ENCODE measurements at regions not wholly inside any gene's neighbourhood (a gene's known extent, or its start where the extent isn't known, plus 50 kb on each side); places are given as distances from the start of the nearest gene placed in this dataset.

DNA sequence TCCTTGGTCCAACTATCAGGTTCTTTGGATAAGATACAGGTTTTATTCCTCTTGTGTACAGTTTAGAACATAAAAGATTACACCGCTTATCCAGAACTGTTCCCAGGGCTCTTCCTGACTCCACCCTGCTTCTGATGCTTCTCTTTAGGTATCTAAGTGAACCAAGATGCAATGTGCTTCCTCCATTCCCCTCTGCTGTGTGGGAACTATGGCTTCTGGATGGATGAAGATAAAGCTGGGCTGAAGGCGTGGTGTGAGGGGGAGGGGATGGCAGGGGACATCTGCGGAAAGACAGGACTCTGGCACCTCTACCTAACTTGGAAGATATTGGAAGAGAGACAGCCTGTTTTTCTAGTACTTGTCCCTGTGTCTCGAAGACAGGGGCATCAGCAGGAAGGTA is 209.9 kb upstream of the TBX20 start (continued):
- TF ChIP-seq BCLAF1 (IDR thresholded peaks at IDR 0.05; ENCODE audit: borderline replicate concordance in 1 of 2, control insufficient read depth in 1 of 2, low read depth in 2 of 2, low read length in 1 of 2): no peak
- TF ChIP-seq POLR2B (IDR thresholded peaks at IDR 0.05; ENCODE audit: low read depth, partially characterized antibody): no peak
- no peak for TF ChIP-seq SRSF9 (IDR thresholded peaks at IDR 0.05; ENCODE audit: borderline replicate concordance, low read depth, low read length)
- no peak for TF ChIP-seq ZNF778 (CRISPR knock-in tag; IDR thresholded peaks at IDR 0.05)
- TF ChIP-seq ZNF12 (CRISPR knock-in tag; IDR thresholded peaks at IDR 0.05): no peak
- TF ChIP-seq CEBPG (CRISPR knock-in tag; IDR thresholded peaks at IDR 0.05): no peak
- TF ChIP-seq CEBPG (tag; conservative IDR thresholded peaks at IDR 0.05 in 1 of 2, IDR thresholded peaks at IDR 0.05 in 1 of 2): no peak
- no peak for TF ChIP-seq ZNF224 (CRISPR knock-in tag; IDR thresholded peaks at IDR 0.05)
- TF ChIP-seq RBM39 (optimal IDR thresholded peaks at IDR 0.05; ENCODE audit: low read depth, low read length): no peak
- 0 out of 4 replicates have a peak, but pooled peaks of 1 of the 2 experiments have one; percentile 24 for TF ChIP-seq TRIM24 (IDR thresholded peaks at IDR 0.05)
- TF ChIP-seq FOXA1 (IDR thresholded peaks at IDR 0.05; ENCODE audit: borderline replicate concordance): no peak
- no peak for TF ChIP-seq POLR3A (IDR thresholded peaks at IDR 0.05; ENCODE audit: borderline replicate concordance, extremely low read depth, insufficient read depth, insufficient read length)
- TF ChIP-seq ZFX (CRISPR knock-in tag; IDR thresholded peaks at IDR 0.05): no peak
- TF ChIP-seq ETV6 (IDR thresholded peaks at IDR 0.05; ENCODE audit: borderline replicate concordance in 1 of 2, low read depth in 2 of 2, low read length in 1 of 2): no peak
- TF ChIP-seq ETV6 (CRISPR knock-in tag; IDR thresholded peaks at IDR 0.05; ENCODE audit: borderline replicate concordance): no peak
- TF ChIP-seq TAL1 (IDR thresholded peaks at IDR 0.05): peak; percentile 45; the same call in 1 of the 2 replicates
- no peak for TF ChIP-seq KDM5B (IDR thresholded peaks at IDR 0.05; ENCODE audit: insufficient replicate concordance, low read depth, low read length)
- TF ChIP-seq DACH1 (IDR thresholded peaks at IDR 0.05; ENCODE audit: partially characterized antibody): no peak
- TF ChIP-seq ZNF134 (CRISPR knock-in tag; conservative IDR thresholded peaks at IDR 0.05): no peak
- no peak for TF ChIP-seq FIP1L1 (IDR thresholded peaks at IDR 0.05; ENCODE audit: low read depth, low read length, poor library complexity, severe bottlenecking)
- no peak for TF ChIP-seq MTA2 (IDR thresholded peaks at IDR 0.05; ENCODE audit: low read depth)
- no peak for TF ChIP-seq SAFB (IDR thresholded peaks at IDR 0.05; ENCODE audit: borderline replicate concordance, low read depth, low read length)
- no peak for TF ChIP-seq ZBED1 (IDR thresholded peaks at IDR 0.05)
- TF ChIP-seq IRF2 (CRISPR knock-in tag; IDR thresholded peaks at IDR 0.05): no peak
- no peak for TF ChIP-seq LARP7 (IDR thresholded peaks at IDR 0.05)
- TF ChIP-seq CREBBP (IDR thresholded peaks at IDR 0.05; ENCODE audit: low read depth, low read length): no peak
- TF ChIP-seq KAT8 (IDR thresholded peaks at IDR 0.05; ENCODE audit: low read depth): no peak
